Upper lobe of left lung (tissue), 4 donors: ENCODE measurements at regions not wholly inside any gene's neighbourhood (a gene's known extent, or its start where the extent isn't known, plus 50 kb on each side); places are given as distances from the start of the nearest gene placed in this dataset.

Source experiments
- CTCF ChIP-seq, 6 experiments: fragments of 450-650 bp in 4 of 6; fragments of 200-600 bp in 2 of 6; sonication (generic) in 2 of 6; IDR thresholded peaks; one replicate each; pipeline ENCODE4 v1.5.1; 2016 to 2019; ENCODE audit warnings: antibody characterized with exemption in 6 of 6
- EP300 ChIP-seq, 4 donors: sonication (generic); formaldehyde crosslinking; IDR thresholded peaks; one replicate each; pipeline ENCODE4 v1.5.1; 2017; ENCODE audit warnings: antibody characterized with exemption in 4 of 4, control low read depth in 2 of 4
- POLR2A ChIP-seq, 4 donors: fragments of 450-650 bp; IDR thresholded peaks; one replicate each; pipeline ENCODE4 v1.5.1; 2016 to 2017; ENCODE audit warnings: antibody characterized with exemption in 4 of 4, mild to moderate bottlenecking in 2 of 4
- POLR2AphosphoS5 ChIP-seq, 2 donors: sonication (generic); formaldehyde crosslinking; IDR thresholded peaks; one replicate each; pipeline ENCODE4 v1.5.1; 2017; ENCODE audit warnings: antibody characterized with exemption in 2 of 2

- no peak for TF ChIP-seq CTCF (IDR thresholded peaks at IDR 0.05)
- TF ChIP-seq EP300 (IDR thresholded peaks at IDR 0.05) = no peak
- TF ChIP-seq POLR2A (IDR thresholded peaks at IDR 0.05) = no peak
- no peak for TF ChIP-seq POLR2AphosphoS5 (IDR thresholded peaks at IDR 0.05)
Measured at GRCh38 chr10:8616166-8616565, 561.7 kb downstream of the GATA3 start.
